ENCODE measurements at regions not wholly inside any gene's neighbourhood (a gene's known extent, or its start where the extent isn't known, plus 50 kb on each side); places are given as distances from the start of the nearest gene placed in this dataset.

GRCh38 chr3:99541181-99541580 is 97.2 kb upstream of the COL8A1 start:
- ATAC-seq = no peak

GRCh38 chr3:99537416-99537815 is 101.0 kb upstream of the COL8A1 start:
- no peak for ATAC-seq

- no peak for ATAC-seq
Measured at GRCh38 chr3:99536555-99537314, 101.7 kb upstream of the COL8A1 start.

GRCh38 chr3:99534951-99535704 is 103.3 kb upstream of the COL8A1 start:
- no peak for ATAC-seq

GRCh38 chr3:99532246-99532645 is 106.1 kb upstream of the COL8A1 start:
- no peak for ATAC-seq

- no peak for ATAC-seq
Measured at GRCh38 chr3:99529265-99529664, 109.1 kb upstream of the COL8A1 start.

GRCh38 chr3:99526921-99527320 is 111.5 kb upstream of the COL8A1 start:
- no peak for ATAC-seq

- no peak for ATAC-seq
Measured at GRCh38 chr3:99524559-99524958, 113.8 kb upstream of the COL8A1 start.

GRCh38 chr3:99523431-99524127 is 114.8 kb upstream of the COL8A1 start:
- no peak for ATAC-seq

- no peak for ATAC-seq
Measured at GRCh38 chr3:99522147-99522546, 116.2 kb upstream of the COL8A1 start.

- no peak for ATAC-seq
Measured at GRCh38 chr3:99521551-99521950, 116.8 kb upstream of the COL8A1 start.

- no peak for ATAC-seq
Measured at GRCh38 chr3:99520513-99520912, 117.9 kb upstream of the COL8A1 start.

- ATAC-seq = no peak
Measured at GRCh38 chr3:99516936-99517335, 121.5 kb upstream of the COL8A1 start.

- no peak for ATAC-seq
Measured at GRCh38 chr3:99515891-99516290, 122.5 kb upstream of the COL8A1 start.

- ATAC-seq = no peak
Measured at GRCh38 chr3:99509224-99509623, 129.2 kb upstream of the COL8A1 start.

GRCh38 chr3:99508191-99508590 is 130.2 kb upstream of the COL8A1 start:
- no peak for ATAC-seq

- ATAC-seq = peak; percentile 86 to 95
Measured at GRCh38 chr3:99505646-99506269, 132.6 kb upstream of the COL8A1 start.

GRCh38 chr3:99505200-99505599 is 133.2 kb upstream of the COL8A1 start:
- ATAC-seq = no peak

- ATAC-seq = no peak
Measured at GRCh38 chr3:99504258-99504657, 134.1 kb upstream of the COL8A1 start.

GRCh38 chr3:99503350-99503749 is 135.0 kb upstream of the COL8A1 start:
- ATAC-seq = no peak

GRCh38 chr3:99502871-99503270 is 135.5 kb upstream of the COL8A1 start:
- no peak for ATAC-seq

GRCh38 chr3:99500485-99500884 is 137.9 kb upstream of the COL8A1 start:
- ATAC-seq = no peak

All from activated CD4-positive, CD25-positive, alpha-beta regulatory T cell treated with anti-CD3 and anti-CD28 coated beads, Interleukin-2, amount 50 U/mL, for 24 hours (primary cell).